GM12878 (cell line): ENCODE measurements at regions not wholly inside any gene's neighbourhood (a gene's known extent, or its start where the extent isn't known, plus 50 kb on each side); places are given as distances from the start of the nearest gene placed in this dataset.

ENCODE experiments used
- ATAC-seq: fragments of 200-7000 bp; cut with Tn5 transposase; 3 replicates; pipeline ENCODE4 v1.9.1; 2020; ENCODE audit warnings: mild to moderate bottlenecking, moderate library complexity
- BruUV-seq: library from RNA; stranded (reverse); fragments of 400-500 nt; replicated peaks from 2 replicates; lab custom pipeline; 2021; lab: Mats Ljungman, UMichigan
- CTCF ChIA-PET: fragments of 300-600 bp; sonication (Branson Sonifier 250); formaldehyde crosslinking; extraction: SDS; loops from one replicate; lab custom pipeline; 2021; ENCODE audit warnings: inconsistent platforms; lab: Yijun Ruan, JAX
- POLR2A ChIA-PET: fragments of 350-600 bp; formaldehyde crosslinking; extraction: SDS; loops from one replicate; lab custom pipeline; 2021; ENCODE audit warnings: inconsistent platforms; lab: Charles Lee
- RAD21 ChIA-PET: fragments of 300-600 bp; sonication (Branson Sonifier 250); formaldehyde crosslinking; loops from one replicate; lab custom pipeline; 2023; ENCODE audit warnings: antibody characterized with exemption; ENCODE audit not compliant: unreplicated experiment; lab: Charles Lee
- SMC1A ChIA-PET: fragments of 300-600 bp; sonication (Branson Sonifier 250); formaldehyde crosslinking; loops from one replicate; lab custom pipeline; 2023; ENCODE audit not compliant: unreplicated experiment, uncharacterized antibody; lab: Charles Lee
- DNase-seq: peaks from one replicate; pipeline ENCODE4 v3.0.0-alpha.2; 2011; ENCODE audit warnings: low read depth, low spot score
- FAIRE-seq: peaks from 3 replicates; lab custom pipeline; 2011; peaks lifted over from hg19 to GRCh38; lab: Jason Lieb, UNC
- H2AFZ ChIP-seq: 2 replicates; pipeline ENCODE4 v1.6.0; 2011; ENCODE audit warnings: low read depth, low read length, control low read depth; ENCODE audit not compliant: control insufficient read depth
- H3K27ac ChIP-seq: 2 replicates; pipeline ENCODE4 v1.5.1; 2011; ENCODE audit warnings: control low read depth; ENCODE audit not compliant: control insufficient read depth, insufficient read depth
- H3K27me3 ChIP-seq, 2 experiments: replicated peaks in 1 of 2; 2 replicates each; pipeline versions ENCODE4 v1.6.0 to v1.6.1; 2011; ENCODE audit warnings: low read length in 1 of 2; ENCODE audit not compliant: control insufficient read depth in 2 of 2, insufficient read depth in 2 of 2
- H3K36me3 ChIP-seq, 2 experiments: 2 replicates each; pipeline ENCODE4 v1.5.1; 2011; ENCODE audit warnings: low read length in 1 of 2; ENCODE audit not compliant: control insufficient read depth in 2 of 2, insufficient read depth in 2 of 2
- H3K4me1 ChIP-seq: 2 replicates; pipeline ENCODE4 v1.6.1; 2011; ENCODE audit warnings: mild to moderate bottlenecking, low read length, moderate library complexity, mixed read lengths; ENCODE audit not compliant: control insufficient read depth, insufficient read depth
- H3K4me2 ChIP-seq: 2 replicates; pipeline ENCODE4 v1.6.0; 2011; ENCODE audit warnings: control low read depth; ENCODE audit not compliant: control insufficient read depth, insufficient read depth
- H3K4me3 ChIP-seq: fragments of 200-600 bp; sonication (generic); 2 replicates; pipeline ENCODE4 v1.5.1; 2016
- H3K79me2 ChIP-seq: 2 replicates; pipeline ENCODE4 v1.6.0; 2011; ENCODE audit warnings: low read length; ENCODE audit not compliant: control insufficient read depth, insufficient read depth
- H3K9ac ChIP-seq: 2 replicates; pipeline ENCODE4 v1.8.0; 2011; ENCODE audit warnings: low read length, control low read depth, mixed read lengths; ENCODE audit not compliant: control insufficient read depth, insufficient read depth
- H3K9me3 ChIP-seq: replicated peaks from 3 replicates; pipeline ENCODE4 v1.5.1; 2011; ENCODE audit warnings: mild to moderate bottlenecking, low read length; ENCODE audit not compliant: control insufficient read depth, insufficient read depth
- H4K20me1 ChIP-seq: 2 replicates; pipeline ENCODE4 v1.6.0; 2011; ENCODE audit not compliant: control insufficient read depth, insufficient read depth
- BHLHE40 ChIP-seq, 2 experiments: fragments of 450-650 bp in 1 of 2; IDR thresholded peaks; 2 replicates each; pipeline ENCODE4 v1.6.1; 2011 to 2017; ENCODE audit warnings: low read depth in 2 of 2, borderline replicate concordance in 1 of 2, improper control_type of control experiment in 1 of 2, low read length in 1 of 2, mild to moderate bottlenecking in 1 of 2
- BMI1 ChIP-seq: fragments of 450-650 bp; IDR thresholded peaks from 2 replicates; pipeline ENCODE4 v1.6.1; 2016; ENCODE audit warnings: mild to moderate bottlenecking, moderate library complexity, borderline replicate concordance
- EED ChIP-seq: sonication (generic); IDR thresholded peaks from 2 replicates; pipeline ENCODE4 v1.6.1; 2016; ENCODE audit warnings: antibody characterized with exemption, low read depth
- ETV6 ChIP-seq, 2 experiments: fragments of 450-650 bp in 1 of 2; IDR thresholded peaks in 1 of 2; conservative IDR thresholded peaks in 1 of 2; 2 replicates each; pipeline ENCODE4 v1.6.1; 2014; ENCODE audit warnings: antibody characterized with exemption in 1 of 2, borderline replicate concordance in 1 of 2, low read depth in 1 of 2, mild to moderate bottlenecking in 1 of 2, moderate library complexity in 1 of 2
- HSF1 ChIP-seq: fragments of 150-350 bp; IDR thresholded peaks from 2 replicates; pipeline ENCODE4 v1.6.1; 2014; ENCODE audit warnings: mild to moderate bottlenecking, low read depth, low read length
- MAX ChIP-seq: IDR thresholded peaks from 2 replicates; pipeline ENCODE4 v1.6.1; 2012; ENCODE audit warnings: low read depth, low read length, improper control_type of control experiment
- MEF2A ChIP-seq: IDR thresholded peaks from 2 replicates; pipeline ENCODE4 v1.6.1; 2011; ENCODE audit warnings: low read depth, mild to moderate bottlenecking, low read length, moderate library complexity; ENCODE audit not compliant: insufficient read depth
- NFXL1 ChIP-seq: fragments of 450-650 bp; IDR thresholded peaks from 2 replicates; pipeline ENCODE4 v1.6.1; 2017; ENCODE audit warnings: antibody characterized with exemption, mild to moderate bottlenecking, borderline replicate concordance
- NR2C1 ChIP-seq: fragments of 450-650 bp; IDR thresholded peaks from 2 replicates; pipeline ENCODE4 v1.6.1; 2017; ENCODE audit warnings: antibody characterized with exemption, mild to moderate bottlenecking, moderate library complexity
- NRF1 ChIP-seq: conservative IDR thresholded peaks from 2 replicates; pipeline ENCODE4 v1.6.1; 2011; ENCODE audit warnings: mild to moderate bottlenecking, low read depth, low read length, improper control_type of control experiment
- PML ChIP-seq: IDR thresholded peaks from 2 replicates; pipeline ENCODE4 v1.6.1; 2012; ENCODE audit warnings: low read length, inconsistent platforms
- RUNX3 ChIP-seq: IDR thresholded peaks from 2 replicates; pipeline ENCODE4 v1.6.1; 2012; ENCODE audit warnings: low read length, inconsistent platforms
- SUPT20H ChIP-seq: IDR thresholded peaks from 2 replicates; pipeline ENCODE4 v1.6.1; 2011; ENCODE audit warnings: low read depth, mild to moderate bottlenecking, low read length, moderate library complexity, borderline replicate concordance; ENCODE audit not compliant: control insufficient read depth
- TBL1XR1 ChIP-seq: IDR thresholded peaks from 2 replicates; pipeline ENCODE4 v1.6.1; 2012; ENCODE audit warnings: low read depth, low read length, improper control_type of control experiment
- ZNF207 ChIP-seq: fragments of 450-650 bp; IDR thresholded peaks from 2 replicates; pipeline ENCODE4 v1.6.1; 2014; ENCODE audit warnings: antibody characterized with exemption, mild to moderate bottlenecking, borderline replicate concordance
- WGBS: methylation state at CpG from one replicate; pipeline ENCODE4 v1.1.6; 2016; ENCODE audit warnings: low lambda C conversion rate; ENCODE audit not compliant: insufficient replicate concordance, insufficient coverage; ENCODE audit errors: missing lambda C conversion rate; 5-methylcytosine and 5-hydroxymethylcytosine counted together
- in situ Hi-C: fragments of 300-500 bp; cut with MboI; formaldehyde crosslinking; loops from 9 replicates; pipeline ENCODE4 v1.14.3; 2018; ENCODE audit warnings: mixed read lengths
- intact Hi-C: fragments of 100-400 bp; cut with micrococcal nuclease; formaldehyde crosslinking; loops from one replicate; pipeline ENCODE4 v1.14.2; 2022; ENCODE audit not compliant: unreplicated experiment
- TF ChIP-seq, protein P1 (sequence below): IDR thresholded peaks from 2 replicates; pipeline ENCODE4 v1.6.1; 2011; ENCODE audit warnings: borderline replicate concordance, low read depth, mild to moderate bottlenecking, moderate library complexity, mixed read lengths, low read length; ENCODE audit not compliant: insufficient read depth; ENCODE audit errors: extremely low read length

GRCh38 chr1:101309334-101310311, 72.8 kb downstream of the S1PR1 start (continued):
- TF ChIP-seq, protein P1, sequence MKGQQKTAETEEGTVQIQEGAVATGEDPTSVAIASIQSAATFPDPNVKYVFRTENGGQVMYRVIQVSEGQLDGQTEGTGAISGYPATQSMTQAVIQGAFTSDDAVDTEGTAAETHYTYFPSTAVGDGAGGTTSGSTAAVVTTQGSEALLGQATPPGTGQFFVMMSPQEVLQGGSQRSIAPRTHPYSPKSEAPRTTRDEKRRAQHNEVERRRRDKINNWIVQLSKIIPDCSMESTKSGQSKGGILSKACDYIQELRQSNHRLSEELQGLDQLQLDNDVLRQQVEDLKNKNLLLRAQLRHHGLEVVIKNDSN = peak; percentile 8
- peak; percentile 91 for TF ChIP-seq MAX
- TF ChIP-seq HSF1 = no peak
- peak; percentile 61 for TF ChIP-seq ZNF207
- no peak for TF ChIP-seq TBL1XR1

DNA sequence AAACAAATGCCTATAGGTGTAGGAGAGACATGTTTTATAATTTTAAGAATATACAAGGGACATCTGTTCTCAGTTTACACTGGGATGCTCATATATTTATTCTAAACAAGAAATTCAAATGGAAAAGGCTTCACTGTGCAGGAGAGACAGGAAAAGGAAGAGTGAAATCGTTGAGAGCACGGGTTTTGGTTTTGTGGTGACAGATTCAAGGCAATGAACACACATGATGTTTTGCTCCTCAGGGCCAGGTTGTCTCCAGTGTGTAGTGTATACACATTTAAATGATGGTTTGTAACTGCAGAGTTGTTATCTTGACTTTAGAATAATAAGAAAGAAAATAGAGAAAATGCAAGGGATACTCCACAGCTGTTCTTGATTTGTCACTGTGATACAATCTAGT, 73.7 kb downstream of the S1PR1 start:
- 2% methylated on average over 2 of the region's 2 CpGs for WGBS
- peaks cover 22% of the 10 kb centered on the region for H3K79me2 ChIP-seq
- H3K4me3 ChIP-seq = peak overlapping the region; percentile 50
- POLR2A ChIA-PET = interaction anchor here (1.2 to 5.1 kb wide), 13 partner anchors 11 to 125 kb away, joined by 3 to 103 read pairs (median 8); no protein-coding TSS in a partner anchor
- DNase-seq (no peak), FAIRE-seq (no peak), ATAC-seq (peak; percentile 12)
- peaks cover 0 to 3% of the 10 kb centered on the region in 2 experiments; a peak in 1 of 4 replicates for H3K36me3 ChIP-seq
- in situ Hi-C loops (loop anchor here (5.0 kb wide), 1 partner anchor 47 kb away; no protein-coding TSS in a partner anchor), intact Hi-C loops (no loop called here)
- H2AFZ ChIP-seq = no peak overlapping the region
- CTCF ChIA-PET = interaction anchor here (0.9 to 12.4 kb wide), 19 partner anchors 8 to 173 kb away, joined by 3 to 228 read pairs (median 15); no protein-coding TSS in a partner anchor
- H3K9me3 ChIP-seq = peaks cover 2% of the 10 kb centered on the region; the same call in 2 of the 3 replicates
- no peaks in the 10 kb centered on the region for H4K20me1 ChIP-seq
- H3K4me2 ChIP-seq = peak overlapping the region; percentile 90
- H3K9ac ChIP-seq = no peak overlapping the region
- no peaks in the 10 kb centered on the region for H3K27me3 ChIP-seq
- H3K27ac ChIP-seq = peak overlapping the region; percentile 93
- TSS peak; percentile 78 for BruUV-seq
- RAD21 ChIA-PET = interaction anchor here (0.9 to 14.6 kb wide), 19 partner anchors 8 to 126 kb away, joined by 3 to 308 read pairs (median 32); no protein-coding TSS in a partner anchor
- H3K4me1 ChIP-seq = peaks cover 57% of the 10 kb centered on the region
- SMC1A ChIA-PET = interaction anchor here (0.8 to 16.8 kb wide), 27 partner anchors 11 to 284 kb away, joined by 3 to 275 read pairs (median 13); no protein-coding TSS in a partner anchor
- TF ChIP-seq NR2C1 (no peak), EED (0 out of 2 replicates have a peak, but pooled peaks have one; percentile 6), BMI1 (peak; percentile 10; the same call in 1 of the 2 replicates), RUNX3 (no peak), NFXL1 (no peak), NRF1 (no peak), BHLHE40 (IDR thresholded peaks at IDR 0.05; ENCODE audit: borderline replicate concordance in 1 of 2, low read depth in 2 of 2, low read length in 1 of 2) (peak; percentile 57 to 65; a peak in 2 of 4 replicates), SUPT20H (no peak), MEF2A (no peak), PML (no peak), ETV6 (conservative IDR thresholded peaks at IDR 0.05 in 1 of 2, IDR thresholded peaks at IDR 0.05 in 1 of 2; ENCODE audit: borderline replicate concordance in 1 of 2, low read depth in 1 of 2) (no peak)
